ENCODE measurements at regions not wholly inside any gene's neighbourhood (a gene's known extent, or its start where the extent isn't known, plus 50 kb on each side); places are given as distances from the start of the nearest gene placed in this dataset.

- TF ChIP-seq, protein P1, sequence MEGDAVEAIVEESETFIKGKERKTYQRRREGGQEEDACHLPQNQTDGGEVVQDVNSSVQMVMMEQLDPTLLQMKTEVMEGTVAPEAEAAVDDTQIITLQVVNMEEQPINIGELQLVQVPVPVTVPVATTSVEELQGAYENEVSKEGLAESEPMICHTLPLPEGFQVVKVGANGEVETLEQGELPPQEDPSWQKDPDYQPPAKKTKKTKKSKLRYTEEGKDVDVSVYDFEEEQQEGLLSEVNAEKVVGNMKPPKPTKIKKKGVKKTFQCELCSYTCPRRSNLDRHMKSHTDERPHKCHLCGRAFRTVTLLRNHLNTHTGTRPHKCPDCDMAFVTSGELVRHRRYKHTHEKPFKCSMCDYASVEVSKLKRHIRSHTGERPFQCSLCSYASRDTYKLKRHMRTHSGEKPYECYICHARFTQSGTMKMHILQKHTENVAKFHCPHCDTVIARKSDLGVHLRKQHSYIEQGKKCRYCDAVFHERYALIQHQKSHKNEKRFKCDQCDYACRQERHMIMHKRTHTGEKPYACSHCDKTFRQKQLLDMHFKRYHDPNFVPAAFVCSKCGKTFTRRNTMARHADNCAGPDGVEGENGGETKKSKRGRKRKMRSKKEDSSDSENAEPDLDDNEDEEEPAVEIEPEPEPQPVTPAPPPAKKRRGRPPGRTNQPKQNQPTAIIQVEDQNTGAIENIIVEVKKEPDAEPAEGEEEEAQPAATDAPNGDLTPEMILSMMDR (IDR thresholded peaks at IDR 0.05) = no peak
- TF ChIP-seq POLR2A (IDR thresholded peaks at IDR 0.05) = no peak
These were observed 413.1 kb downstream of the KCTD16 start for GRCh38 chr5:144583541-144584449.
